Esophagus muscularis mucosa (tissue), 4 donors: ENCODE measurements at regions not wholly inside any gene's neighbourhood (a gene's known extent, or its start where the extent isn't known, plus 50 kb on each side); places are given as distances from the start of the nearest gene placed in this dataset.

Source experiments
- DNase-seq: peaks from one replicate; pipeline ENCODE4 v3.0.0-alpha.2; 2017; ENCODE audit errors: extremely low spot score
- H3K27ac ChIP-seq, 4 donors: fragments of 200-600 bp; sonication (generic); replicated peaks in 1 of 4; 1 replicate in 3 of 4; 2 replicates in 1 of 4; pipeline ENCODE4 v1.5.1; 2016 to 2019; ENCODE audit warnings: mild to moderate bottlenecking in 1 of 4
- H3K27me3 ChIP-seq, 4 donors: fragments of 200-600 bp; sonication (generic); one replicate each; pipeline versions ENCODE4 v1.5.1 to v1.6.0; 2016 to 2019
- H3K36me3 ChIP-seq, 4 donors: fragments of 200-600 bp; sonication (generic); one replicate each; pipeline ENCODE4 v1.5.1; 2016 to 2019
- H3K4me1 ChIP-seq, 4 donors: fragments of 200-600 bp; sonication (generic); one replicate each; pipeline ENCODE4 v1.5.1; 2016 to 2019
- H3K4me3 ChIP-seq, 4 donors: fragments of 200-600 bp; sonication (generic); 1 replicate in 2 of 4; 2 replicates in 2 of 4; pipeline ENCODE4 v1.5.1; 2016 to 2019; ENCODE audit warnings: mild to moderate bottlenecking in 4 of 4, moderate library complexity in 1 of 4
- H3K9me3 ChIP-seq, 4 donors: fragments of 200-600 bp; sonication (generic); 1 replicate in 3 of 4; 2 replicates in 1 of 4; pipeline ENCODE4 v1.5.1; 2016 to 2019
- CTCF ChIP-seq, 3 experiments: fragments of 200-600 bp in 2 of 3; fragments of 450-650 bp in 1 of 3; sonication (generic) in 2 of 3; IDR thresholded peaks; one replicate each; pipeline ENCODE4 v1.5.1; 2017 to 2019; ENCODE audit warnings: antibody characterized with exemption in 3 of 3, mild to moderate bottlenecking in 2 of 3, moderate library complexity in 1 of 3
- EP300 ChIP-seq: sonication (generic); formaldehyde crosslinking; IDR thresholded peaks from one replicate; pipeline ENCODE4 v1.6.1; 2017; ENCODE audit warnings: antibody characterized with exemption
- POLR2A ChIP-seq: fragments of 450-650 bp; IDR thresholded peaks from one replicate; pipeline ENCODE4 v1.6.1; 2017; ENCODE audit warnings: antibody characterized with exemption, moderate library complexity, mild to moderate bottlenecking, low read depth
- POLR2AphosphoS5 ChIP-seq, 2 donors: sonication (generic); formaldehyde crosslinking; IDR thresholded peaks; one replicate each; pipeline ENCODE4 v1.6.1; 2017; ENCODE audit warnings: antibody characterized with exemption in 2 of 2
- WGBS: methylation state at CpG from one replicate; pipeline ENCODE4 v1.1.5; 2018; 5-methylcytosine and 5-hydroxymethylcytosine counted together
- intact Hi-C: fragments of 100-400 bp; cut with DNase I; formaldehyde crosslinking; loops from one replicate; pipeline ENCODE4 v1.15.1; 2023

- Histone ChIP-seq H3K27ac (no peak overlapping the region), H3K36me3 (no peaks in the 10 kb centered on the region), H3K4me3 (no peak overlapping the region), H3K9me3 (no peaks in the 10 kb centered on the region), H3K27me3 (no peaks in the 10 kb centered on the region), H3K4me1 (no peaks in the 10 kb centered on the region)
- no peak for DNase-seq
- TF ChIP-seq POLR2AphosphoS5 (IDR thresholded peaks at IDR 0.05) (no peak), POLR2A (no peak), CTCF (IDR thresholded peaks at IDR 0.05) (no peak), EP300 (no peak)
- WGBS = 83% methylated on average over 2 of the region's 2 CpGs
- intact Hi-C loops = no loop called here
Observed at GRCh38 chr6:98593676-98594075, 240.7 kb upstream of the POU3F2 start.

- H3K36me3 ChIP-seq = no peaks in the 10 kb centered on the region
- H3K27ac ChIP-seq = no peak overlapping the region
- H3K4me3 ChIP-seq = no peak overlapping the region
- intact Hi-C loops = no loop called here
- no peaks in the 10 kb centered on the region for H3K27me3 ChIP-seq
- H3K9me3 ChIP-seq = no peaks in the 10 kb centered on the region
- TF ChIP-seq POLR2A (no peak), POLR2AphosphoS5 (IDR thresholded peaks at IDR 0.05) (no peak), CTCF (IDR thresholded peaks at IDR 0.05) (no peak), EP300 (no peak)
- WGBS = 71% methylated on average over 5 of the region's 5 CpGs
- DNase-seq = no peak
- no peaks in the 10 kb centered on the region for H3K4me1 ChIP-seq
Observed at GRCh38 chr6:98601716-98602115, 232.7 kb upstream of the POU3F2 start.

- H3K4me3 ChIP-seq = no peak overlapping the region
- no peak for DNase-seq
- no peaks in the 10 kb centered on the region for H3K36me3 ChIP-seq
- H3K27ac ChIP-seq = no peak overlapping the region
- no peaks in the 10 kb centered on the region for H3K27me3 ChIP-seq
- no peak for TF ChIP-seq CTCF (IDR thresholded peaks at IDR 0.05)
- no peak for TF ChIP-seq EP300
- TF ChIP-seq POLR2A = no peak
- TF ChIP-seq POLR2AphosphoS5 (IDR thresholded peaks at IDR 0.05) = no peak
- H3K4me1 ChIP-seq = no peaks in the 10 kb centered on the region
- peaks cover 0 to 12% (median 8%) of the 10 kb centered on the region in 4 donors for H3K9me3 ChIP-seq
- intact Hi-C loops = no loop called here
- 55% methylated on average over 1 of the region's 1 CpG for WGBS
Observed at GRCh38 chr6:98605705-98606104, 228.7 kb upstream of the POU3F2 start.

- Histone ChIP-seq H3K27me3 (no peaks in the 10 kb centered on the region), H3K9me3 (no peaks in the 10 kb centered on the region), H3K36me3 (no peaks in the 10 kb centered on the region), H3K4me1 (no peaks in the 10 kb centered on the region), H3K4me3 (no peak overlapping the region), H3K27ac (no peak overlapping the region)
- intact Hi-C loops = no loop called here
- 58% methylated on average over 4 of the region's 4 CpGs for WGBS
- TF ChIP-seq CTCF (IDR thresholded peaks at IDR 0.05) = no peak
- TF ChIP-seq EP300 = no peak
- TF ChIP-seq POLR2A = no peak
- TF ChIP-seq POLR2AphosphoS5 (IDR thresholded peaks at IDR 0.05) = no peak
- DNase-seq = no peak
Observed at GRCh38 chr6:98627129-98627775, 207.1 kb upstream of the POU3F2 start.

GRCh38 chr6:98633886-98634285 is 200.5 kb upstream of the POU3F2 start:
- Histone ChIP-seq H3K4me3 (no peak overlapping the region), H3K27ac (no peak overlapping the region), H3K9me3 (no peaks in the 10 kb centered on the region), H3K27me3 (peaks cover 0 to 4% (median 0%) of the 10 kb centered on the region in 4 donors), H3K36me3 (no peaks in the 10 kb centered on the region), H3K4me1 (no peaks in the 10 kb centered on the region)
- no peak for DNase-seq
- TF ChIP-seq EP300 = no peak
- TF ChIP-seq POLR2A = no peak
- no peak for TF ChIP-seq POLR2AphosphoS5 (IDR thresholded peaks at IDR 0.05)
- no peak for TF ChIP-seq CTCF (IDR thresholded peaks at IDR 0.05)
- intact Hi-C loops = no loop called here
